HL-60/S4 (cell line): ENCODE measurements at regions not wholly inside any gene's neighbourhood (a gene's known extent, or its start where the extent isn't known, plus 50 kb on each side); places are given as distances from the start of the nearest gene placed in this dataset.
"Not testable (repeated sequence)": the region's sequence is repeated elsewhere in the genome, so short reads cannot be mapped to it uniquely, and the experiment has no call there.

Source experiments
- in situ Hi-C: fragments of 300-500 bp; cut with MboI; formaldehyde crosslinking; loops from 2 replicates; pipeline ENCODE4 v1.14.3; 2022; ENCODE audit warnings: low sequenced_read_pairs

- in situ Hi-C loops = loop anchor here (25.0 kb wide), 1 partner anchor 592 kb away; no protein-coding TSS in a partner anchor
Observed at GRCh38 chr11:82229341-82229740, 504.3 kb downstream of the FAM181B start.

- in situ Hi-C loops = loop anchor here (25.0 kb wide), 1 partner anchor 589 kb away; no protein-coding TSS in a partner anchor
Observed at GRCh38 chr11:82225930-82226329, 507.7 kb downstream of the FAM181B start.

- in situ Hi-C loops = loop anchor here (25.0 kb wide), 1 partner anchor 588 kb away; no protein-coding TSS in a partner anchor
Observed at GRCh38 chr11:82225502-82225901, 508.2 kb downstream of the FAM181B start.

- in situ Hi-C loops = no loop called here
Observed at GRCh38 chr11:82216927-82217570, 516.6 kb downstream of the FAM181B start.

- in situ Hi-C loops = no loop called here
Observed at GRCh38 chr11:82210011-82210410, 523.7 kb downstream of the FAM181B start.

- in situ Hi-C loops = no loop called here
Observed at GRCh38 chr11:82195283-82195682, 538.4 kb downstream of the FAM181B start.

GRCh38 chr11:82194521-82194920, 539.1 kb downstream of the FAM181B start:
- in situ Hi-C loops = no loop called here

- in situ Hi-C loops = no loop called here
Observed at GRCh38 chr11:82191695-82192094, 542.0 kb downstream of the FAM181B start.

- in situ Hi-C loops = no loop called here
Observed at GRCh38 chr11:82185925-82186324, 547.7 kb downstream of the FAM181B start.

- in situ Hi-C loops = no loop called here
Observed at GRCh38 chr11:82184966-82185365, 548.7 kb downstream of the FAM181B start.

GRCh38 chr11:82183346-82183745, 550.3 kb downstream of the FAM181B start:
- in situ Hi-C loops = no loop called here

- in situ Hi-C loops = not testable (repeated sequence)
Observed at GRCh38 chr11:82182697-82183096, 551.0 kb downstream of the FAM181B start.

GRCh38 chr11:82181796-82182195, 551.9 kb downstream of the FAM181B start:
- in situ Hi-C loops = not testable (repeated sequence)

- in situ Hi-C loops = no loop called here
Observed at GRCh38 chr11:82176945-82177344, 556.7 kb downstream of the FAM181B start.

GRCh38 chr11:82176365-82176764, 557.3 kb downstream of the FAM181B start:
- in situ Hi-C loops = no loop called here

GRCh38 chr11:82174610-82175009, 559.1 kb downstream of the FAM181B start:
- in situ Hi-C loops = no loop called here

- in situ Hi-C loops = no loop called here
Observed at GRCh38 chr11:82146789-82147188, 586.9 kb downstream of the FAM181B start.

GRCh38 chr11:82118946-82119345, 614.7 kb downstream of the FAM181B start:
- in situ Hi-C loops = no loop called here

GRCh38 chr11:82117362-82117761, 616.3 kb downstream of the FAM181B start:
- in situ Hi-C loops = no loop called here

GRCh38 chr11:82105331-82105998, 628.2 kb downstream of the FAM181B start:
- in situ Hi-C loops = no loop called here

GRCh38 chr11:82092904-82093303, 640.8 kb downstream of the FAM181B start:
- in situ Hi-C loops = no loop called here

GRCh38 chr11:82089426-82089825, 644.2 kb downstream of the FAM181B start:
- in situ Hi-C loops = no loop called here
